Liver (tissue), 8 donors: ENCODE measurements at regions not wholly inside any gene's neighbourhood (a gene's known extent, or its start where the extent isn't known, plus 50 kb on each side); places are given as distances from the start of the nearest gene placed in this dataset.

ENCODE experiments used
- DNase-seq: peaks from one replicate; pipeline ENCODE4 v3.0.0-alpha.2; 2017; ENCODE audit warnings: low spot score
- H3K27ac ChIP-seq, 2 donors: one replicate each; pipeline ENCODE4 v1.7.0; 2013; ENCODE audit warnings: inconsistent platforms in 2 of 2, low read length in 2 of 2, control low read depth in 1 of 2, low read depth in 1 of 2, mild to moderate bottlenecking in 1 of 2
- H3K27me3 ChIP-seq, 4 donors: one replicate each; pipeline versions ENCODE4 v1.6.1 to v1.7.0; 2013; ENCODE audit warnings: low read length in 3 of 4, inconsistent platforms in 1 of 4, mild to moderate bottlenecking in 1 of 4, moderate library complexity in 1 of 4; ENCODE audit not compliant: control insufficient read depth in 4 of 4, insufficient read depth in 4 of 4
- H3K36me3 ChIP-seq, 4 donors: one replicate each; pipeline versions ENCODE4 v1.6.1 to v1.7.0; 2013; ENCODE audit warnings: low read length in 3 of 4, mild to moderate bottlenecking in 3 of 4, low read depth in 1 of 4, moderate library complexity in 1 of 4; ENCODE audit not compliant: control insufficient read depth in 4 of 4, insufficient read depth in 3 of 4
- H3K4me1 ChIP-seq, 4 donors: one replicate each; pipeline versions ENCODE4 v1.6.1 to v1.7.0; 2013; ENCODE audit warnings: low read length in 3 of 4, mild to moderate bottlenecking in 3 of 4, moderate library complexity in 1 of 4; ENCODE audit not compliant: control insufficient read depth in 4 of 4, insufficient read depth in 4 of 4
- H3K4me3 ChIP-seq, 3 donors: one replicate each; pipeline versions ENCODE4 v1.6.1 to v1.7.0; 2013; ENCODE audit warnings: low read length in 3 of 3, control low read depth in 1 of 3, low read depth in 1 of 3, mild to moderate bottlenecking in 1 of 3
- H3K9ac ChIP-seq, 2 donors: one replicate each; pipeline ENCODE4 v1.7.0; 2013; ENCODE audit warnings: low read length in 2 of 2, mild to moderate bottlenecking in 2 of 2, moderate library complexity in 2 of 2, control low read depth in 1 of 2, low read depth in 1 of 2
- H3K9me3 ChIP-seq, 4 donors: one replicate each; pipeline versions ENCODE4 v1.6.1 to v1.7.0; 2013; ENCODE audit warnings: low read length in 3 of 4; ENCODE audit not compliant: control insufficient read depth in 4 of 4
- EGR1 ChIP-seq, 2 donors: IDR thresholded peaks; 2 replicates each; pipeline ENCODE4 v1.6.1; 2016 to 2018; ENCODE audit warnings: antibody characterized with exemption in 2 of 2, low read depth in 2 of 2
- FOXA1 ChIP-seq: IDR thresholded peaks from 2 replicates; pipeline ENCODE4 v1.6.1; 2016; ENCODE audit warnings: antibody characterized with exemption
- GABPA ChIP-seq, 2 donors: IDR thresholded peaks in 1 of 2; conservative IDR thresholded peaks in 1 of 2; 2 replicates each; pipeline ENCODE4 v1.6.1; 2016; ENCODE audit warnings: antibody characterized with exemption in 2 of 2, mild to moderate bottlenecking in 1 of 2, moderate library complexity in 1 of 2
- HNF4A ChIP-seq, 2 donors: conservative IDR thresholded peaks; 2 replicates each; pipeline ENCODE4 v1.6.1; 2016; ENCODE audit warnings: antibody characterized with exemption in 2 of 2, mild to moderate bottlenecking in 2 of 2
- HNF4G ChIP-seq: IDR thresholded peaks from 2 replicates; pipeline ENCODE4 v1.6.1; 2016; ENCODE audit warnings: antibody characterized with exemption
- JUND ChIP-seq, 2 donors: IDR thresholded peaks; 2 replicates each; pipeline ENCODE4 v1.6.1; 2016; ENCODE audit warnings: antibody characterized with exemption in 2 of 2
- RAD21 ChIP-seq, 2 donors: IDR thresholded peaks; 2 replicates each; pipeline ENCODE4 v1.6.1; 2016; ENCODE audit warnings: antibody characterized with exemption in 2 of 2, mild to moderate bottlenecking in 2 of 2
- RXRA ChIP-seq, 2 donors: IDR thresholded peaks; 2 replicates each; pipeline ENCODE4 v1.6.1; 2017 to 2018; ENCODE audit warnings: antibody characterized with exemption in 2 of 2, mild to moderate bottlenecking in 1 of 2
- SP1 ChIP-seq: IDR thresholded peaks from 2 replicates; pipeline ENCODE4 v1.6.1; 2018; ENCODE audit warnings: antibody characterized with exemption, mild to moderate bottlenecking
- TAF1 ChIP-seq: conservative IDR thresholded peaks from 2 replicates; pipeline ENCODE4 v1.6.1; 2016; ENCODE audit warnings: antibody characterized with exemption, mild to moderate bottlenecking
- YY1 ChIP-seq: IDR thresholded peaks from 2 replicates; pipeline ENCODE4 v1.6.1; 2016; ENCODE audit warnings: antibody characterized with exemption, mild to moderate bottlenecking
- WGBS: extraction: QIAGEN DNeasy Blood & Tissue Kit; methylation state at CpG from one replicate; pipeline ENCODE4 v1.1.7; 2013; 5-methylcytosine and 5-hydroxymethylcytosine counted together
- TF ChIP-seq, protein P1 (sequence below): fragments of 150-350 bp; IDR thresholded peaks from 2 replicates; pipeline ENCODE4 v1.5.1; 2017; ENCODE audit warnings: improper control_type of control experiment, low read depth, low read length; ENCODE audit not compliant: missing input control
- TF ChIP-seq, protein P2 (sequence below): IDR thresholded peaks from 2 replicates; pipeline ENCODE4 v1.6.1; 2016; ENCODE audit warnings: antibody characterized with exemption, mild to moderate bottlenecking
- TF ChIP-seq, protein P3 (sequence below): IDR thresholded peaks from 2 replicates; pipeline ENCODE4 v1.6.1; 2016; ENCODE audit warnings: antibody characterized with exemption
- TF ChIP-seq, protein P4 (sequence below): IDR thresholded peaks from 2 replicates; pipeline ENCODE4 v1.6.1; 2016; ENCODE audit warnings: antibody characterized with exemption
- donor health status: healthy.
- donor health status: healthy.
- donor health status: healthy.
- donor health status: healthy.
- donor health status: healthy.

- Histone ChIP-seq H3K36me3 (no peaks in the 10 kb centered on the region), H3K27ac (no peak overlapping the region), H3K27me3 (no peaks in the 10 kb centered on the region), H3K9me3 (peaks cover 0 to 2% (median 0%) of the 10 kb centered on the region in 4 donors), H3K9ac (no peak overlapping the region), H3K4me1 (no peaks in the 10 kb centered on the region), H3K4me3 (no peak overlapping the region)
- TF ChIP-seq RXRA (IDR thresholded peaks at IDR 0.05) = no peak
- TF ChIP-seq YY1 = no peak
- TF ChIP-seq SP1 = no peak
- no peak for TF ChIP-seq GABPA (IDR thresholded peaks at IDR 0.05 in 1 of 2, conservative IDR thresholded peaks at IDR 0.05 in 1 of 2)
- TF ChIP-seq, protein P1, sequence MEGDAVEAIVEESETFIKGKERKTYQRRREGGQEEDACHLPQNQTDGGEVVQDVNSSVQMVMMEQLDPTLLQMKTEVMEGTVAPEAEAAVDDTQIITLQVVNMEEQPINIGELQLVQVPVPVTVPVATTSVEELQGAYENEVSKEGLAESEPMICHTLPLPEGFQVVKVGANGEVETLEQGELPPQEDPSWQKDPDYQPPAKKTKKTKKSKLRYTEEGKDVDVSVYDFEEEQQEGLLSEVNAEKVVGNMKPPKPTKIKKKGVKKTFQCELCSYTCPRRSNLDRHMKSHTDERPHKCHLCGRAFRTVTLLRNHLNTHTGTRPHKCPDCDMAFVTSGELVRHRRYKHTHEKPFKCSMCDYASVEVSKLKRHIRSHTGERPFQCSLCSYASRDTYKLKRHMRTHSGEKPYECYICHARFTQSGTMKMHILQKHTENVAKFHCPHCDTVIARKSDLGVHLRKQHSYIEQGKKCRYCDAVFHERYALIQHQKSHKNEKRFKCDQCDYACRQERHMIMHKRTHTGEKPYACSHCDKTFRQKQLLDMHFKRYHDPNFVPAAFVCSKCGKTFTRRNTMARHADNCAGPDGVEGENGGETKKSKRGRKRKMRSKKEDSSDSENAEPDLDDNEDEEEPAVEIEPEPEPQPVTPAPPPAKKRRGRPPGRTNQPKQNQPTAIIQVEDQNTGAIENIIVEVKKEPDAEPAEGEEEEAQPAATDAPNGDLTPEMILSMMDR = no peak
- no peak for TF ChIP-seq EGR1 (IDR thresholded peaks at IDR 0.05; ENCODE audit: low read depth in 2 of 2)
- no peak for TF ChIP-seq JUND (IDR thresholded peaks at IDR 0.05)
- no peak for TF ChIP-seq RAD21 (IDR thresholded peaks at IDR 0.05)
- TF ChIP-seq, protein P2, sequence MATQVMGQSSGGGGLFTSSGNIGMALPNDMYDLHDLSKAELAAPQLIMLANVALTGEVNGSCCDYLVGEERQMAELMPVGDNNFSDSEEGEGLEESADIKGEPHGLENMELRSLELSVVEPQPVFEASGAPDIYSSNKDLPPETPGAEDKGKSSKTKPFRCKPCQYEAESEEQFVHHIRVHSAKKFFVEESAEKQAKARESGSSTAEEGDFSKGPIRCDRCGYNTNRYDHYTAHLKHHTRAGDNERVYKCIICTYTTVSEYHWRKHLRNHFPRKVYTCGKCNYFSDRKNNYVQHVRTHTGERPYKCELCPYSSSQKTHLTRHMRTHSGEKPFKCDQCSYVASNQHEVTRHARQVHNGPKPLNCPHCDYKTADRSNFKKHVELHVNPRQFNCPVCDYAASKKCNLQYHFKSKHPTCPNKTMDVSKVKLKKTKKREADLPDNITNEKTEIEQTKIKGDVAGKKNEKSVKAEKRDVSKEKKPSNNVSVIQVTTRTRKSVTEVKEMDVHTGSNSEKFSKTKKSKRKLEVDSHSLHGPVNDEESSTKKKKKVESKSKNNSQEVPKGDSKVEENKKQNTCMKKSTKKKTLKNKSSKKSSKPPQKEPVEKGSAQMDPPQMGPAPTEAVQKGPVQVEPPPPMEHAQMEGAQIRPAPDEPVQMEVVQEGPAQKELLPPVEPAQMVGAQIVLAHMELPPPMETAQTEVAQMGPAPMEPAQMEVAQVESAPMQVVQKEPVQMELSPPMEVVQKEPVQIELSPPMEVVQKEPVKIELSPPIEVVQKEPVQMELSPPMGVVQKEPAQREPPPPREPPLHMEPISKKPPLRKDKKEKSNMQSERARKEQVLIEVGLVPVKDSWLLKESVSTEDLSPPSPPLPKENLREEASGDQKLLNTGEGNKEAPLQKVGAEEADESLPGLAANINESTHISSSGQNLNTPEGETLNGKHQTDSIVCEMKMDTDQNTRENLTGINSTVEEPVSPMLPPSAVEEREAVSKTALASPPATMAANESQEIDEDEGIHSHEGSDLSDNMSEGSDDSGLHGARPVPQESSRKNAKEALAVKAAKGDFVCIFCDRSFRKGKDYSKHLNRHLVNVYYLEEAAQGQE = no peak
- TF ChIP-seq, protein P3, sequence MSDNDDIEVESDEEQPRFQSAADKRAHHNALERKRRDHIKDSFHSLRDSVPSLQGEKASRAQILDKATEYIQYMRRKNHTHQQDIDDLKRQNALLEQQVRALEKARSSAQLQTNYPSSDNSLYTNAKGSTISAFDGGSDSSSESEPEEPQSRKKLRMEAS = no peak
- TF ChIP-seq, protein P4, sequence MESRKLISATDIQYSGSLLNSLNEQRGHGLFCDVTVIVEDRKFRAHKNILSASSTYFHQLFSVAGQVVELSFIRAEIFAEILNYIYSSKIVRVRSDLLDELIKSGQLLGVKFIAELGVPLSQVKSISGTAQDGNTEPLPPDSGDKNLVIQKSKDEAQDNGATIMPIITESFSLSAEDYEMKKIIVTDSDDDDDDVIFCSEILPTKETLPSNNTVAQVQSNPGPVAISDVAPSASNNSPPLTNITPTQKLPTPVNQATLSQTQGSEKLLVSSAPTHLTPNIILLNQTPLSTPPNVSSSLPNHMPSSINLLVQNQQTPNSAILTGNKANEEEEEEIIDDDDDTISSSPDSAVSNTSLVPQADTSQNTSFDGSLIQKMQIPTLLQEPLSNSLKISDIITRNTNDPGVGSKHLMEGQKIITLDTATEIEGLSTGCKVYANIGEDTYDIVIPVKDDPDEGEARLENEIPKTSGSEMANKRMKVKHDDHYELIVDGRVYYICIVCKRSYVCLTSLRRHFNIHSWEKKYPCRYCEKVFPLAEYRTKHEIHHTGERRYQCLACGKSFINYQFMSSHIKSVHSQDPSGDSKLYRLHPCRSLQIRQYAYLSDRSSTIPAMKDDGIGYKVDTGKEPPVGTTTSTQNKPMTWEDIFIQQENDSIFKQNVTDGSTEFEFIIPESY = no peak
- no peak for TF ChIP-seq HNF4A (conservative IDR thresholded peaks at IDR 0.05)
- TF ChIP-seq FOXA1 = no peak
- no peak for TF ChIP-seq HNF4G
- TF ChIP-seq TAF1 = no peak
- 93% methylated on average over 2 of the region's 2 CpGs for WGBS
- no peak for DNase-seq
Measured at GRCh38 chr6:163753430-163753829, 338.9 kb downstream of the QKI start.

GRCh38 chr6:163752446-163752845, 337.9 kb downstream of the QKI start:
- WGBS = 94% methylated on average over 13 of the region's 13 CpGs
- no peak for TF ChIP-seq HNF4A (conservative IDR thresholded peaks at IDR 0.05)
- TF ChIP-seq HNF4G = no peak
- no peaks in the 10 kb centered on the region for H3K36me3 ChIP-seq

More at GRCh38 chr6:163752446-163752845, 337.9 kb downstream of the QKI start:
- Histone ChIP-seq H3K9ac (no peak overlapping the region), H3K9me3 (peaks cover 0 to 2% (median 0%) of the 10 kb centered on the region in 4 donors), H3K27me3 (no peaks in the 10 kb centered on the region), H3K4me3 (no peak overlapping the region), H3K4me1 (no peaks in the 10 kb centered on the region), H3K27ac (no peak overlapping the region)
- no peak for DNase-seq
